OCI-LY3 (cell line): ENCODE measurements at regions not wholly inside any gene's neighbourhood (a gene's known extent, or its start where the extent isn't known, plus 50 kb on each side); places are given as distances from the start of the nearest gene placed in this dataset.

Experiments used
- H2AFZ ChIP-seq: fragments of 200-600, 300-600 bp; shearing (Covaris generic); 2 replicates; pipeline ENCODE4 v1.6.0; 2014; ENCODE audit warnings: antibody characterized with exemption, low read depth, low read length
- H3K27ac ChIP-seq: fragments of 200-600, 300-600 bp; sonication (generic); 2 replicates; pipeline ENCODE4 v1.5.1; 2014; ENCODE audit warnings: mild to moderate bottlenecking, low read length, moderate library complexity, mixed read lengths
- H3K27me3 ChIP-seq: fragments of 200-600, 300-600 bp; sonication (generic); 2 replicates; pipeline ENCODE4 v1.6.1; 2014; ENCODE audit warnings: low read depth, low read length, mixed read lengths
- H3K36me3 ChIP-seq: fragments of 200-600, 300-600 bp; sonication (generic); replicated peaks from 2 replicates; pipeline ENCODE3; 2014; ENCODE audit warnings: low read depth, low read length, mixed read lengths
- H3K4me1 ChIP-seq: fragments of 300-600, 200-600 bp; sonication (generic); 2 replicates; pipeline ENCODE4 v1.6.1; 2014; ENCODE audit warnings: low read length, mixed read lengths
- H3K4me2 ChIP-seq: fragments of 200-600, 300-600 bp; sonication (generic); 2 replicates; pipeline ENCODE4 v1.6.1; 2014; ENCODE audit warnings: low read length, mixed read lengths
- H3K4me3 ChIP-seq: fragments of 300-600, 200-600 bp; sonication (generic); 2 replicates; pipeline ENCODE4 v1.5.1; 2014; ENCODE audit warnings: antibody characterized with exemption, mild to moderate bottlenecking, low read length, moderate library complexity
- H3K79me2 ChIP-seq: fragments of 300-600, 200-600 bp; shearing (Covaris generic); 2 replicates; pipeline ENCODE4 v1.6.1; 2014; ENCODE audit warnings: mild to moderate bottlenecking, low read length, mixed read lengths
- H3K9ac ChIP-seq: fragments of 300-600, 200-600 bp; shearing (Covaris generic); 2 replicates; pipeline ENCODE4 v1.6.0; 2014; ENCODE audit warnings: mild to moderate bottlenecking, low read length, moderate library complexity
- H3K9me3 ChIP-seq: fragments of 200-600, 300-600 bp; shearing (Covaris generic); 2 replicates; pipeline ENCODE4 v1.6.1; 2014; ENCODE audit warnings: low read length, mixed read lengths; ENCODE audit not compliant: insufficient read depth
- H4K20me1 ChIP-seq: fragments of 200-600, 300-600 bp; sonication (generic); 2 replicates; pipeline ENCODE4 v1.6.1; 2016; ENCODE audit warnings: low read length, mixed read lengths; ENCODE audit not compliant: insufficient read depth
- EZH2phosphoT487 ChIP-seq: fragments of 200-600 bp; shearing (Covaris generic); IDR thresholded peaks from 2 replicates; pipeline ENCODE4 v1.6.1; 2018; ENCODE audit warnings: antibody characterized with exemption, mixed run types, low read depth
- TF ChIP-seq, protein P1 (sequence below): fragments of 200-600, 300-600 bp; sonication (generic); IDR thresholded peaks from 2 replicates; pipeline ENCODE4 v1.5.1; 2014; ENCODE audit warnings: antibody characterized with exemption, low read length, low read depth

DNA sequence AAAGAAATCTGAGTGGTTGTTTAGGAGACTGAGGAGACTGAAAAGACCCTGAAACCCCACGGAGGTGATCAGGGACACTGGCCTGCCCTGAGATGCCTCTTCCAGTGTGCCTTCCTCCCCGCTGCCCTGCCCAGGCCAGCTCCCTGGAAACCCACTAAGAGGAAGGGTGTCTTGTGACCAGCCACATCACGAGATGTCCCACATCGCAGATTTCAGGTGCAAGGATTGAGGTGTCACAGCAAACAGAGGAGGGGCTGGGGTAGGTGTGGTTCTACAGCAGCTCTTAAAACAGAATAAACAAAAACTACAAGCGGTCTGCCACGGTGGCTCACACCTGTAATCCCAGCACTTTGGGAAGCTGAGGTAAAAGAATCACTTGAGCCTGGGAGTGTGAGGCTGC, 184.3 kb upstream of the C14orf180 start:
- Histone ChIP-seq H3K36me3 (no peaks in the 10 kb centered on the region), H3K27me3 (no peaks in the 10 kb centered on the region), H2AFZ (no peak overlapping the region), H3K27ac (no peak overlapping the region), H4K20me1 (no peaks in the 10 kb centered on the region), H3K4me3 (no peak overlapping the region), H3K4me1 (no peaks in the 10 kb centered on the region), H3K4me2 (no peak overlapping the region), H3K79me2 (no peaks in the 10 kb centered on the region), H3K9ac (no peak overlapping the region), H3K9me3 (0 out of 2 replicates have a peak, but pooled peaks cover 3% of the 10 kb centered on the region)
- no peak for TF ChIP-seq EZH2phosphoT487

- no peak overlapping the region for H3K9ac ChIP-seq
- H3K9me3 ChIP-seq, result 0 out of 2 replicates have a peak, but pooled peaks cover 3% of the 10 kb centered on the region
- H2AFZ ChIP-seq, result no peak overlapping the region
- H3K79me2 ChIP-seq, result no peaks in the 10 kb centered on the region
- no peaks in the 10 kb centered on the region for H3K4me1 ChIP-seq
- TF ChIP-seq, protein P1, sequence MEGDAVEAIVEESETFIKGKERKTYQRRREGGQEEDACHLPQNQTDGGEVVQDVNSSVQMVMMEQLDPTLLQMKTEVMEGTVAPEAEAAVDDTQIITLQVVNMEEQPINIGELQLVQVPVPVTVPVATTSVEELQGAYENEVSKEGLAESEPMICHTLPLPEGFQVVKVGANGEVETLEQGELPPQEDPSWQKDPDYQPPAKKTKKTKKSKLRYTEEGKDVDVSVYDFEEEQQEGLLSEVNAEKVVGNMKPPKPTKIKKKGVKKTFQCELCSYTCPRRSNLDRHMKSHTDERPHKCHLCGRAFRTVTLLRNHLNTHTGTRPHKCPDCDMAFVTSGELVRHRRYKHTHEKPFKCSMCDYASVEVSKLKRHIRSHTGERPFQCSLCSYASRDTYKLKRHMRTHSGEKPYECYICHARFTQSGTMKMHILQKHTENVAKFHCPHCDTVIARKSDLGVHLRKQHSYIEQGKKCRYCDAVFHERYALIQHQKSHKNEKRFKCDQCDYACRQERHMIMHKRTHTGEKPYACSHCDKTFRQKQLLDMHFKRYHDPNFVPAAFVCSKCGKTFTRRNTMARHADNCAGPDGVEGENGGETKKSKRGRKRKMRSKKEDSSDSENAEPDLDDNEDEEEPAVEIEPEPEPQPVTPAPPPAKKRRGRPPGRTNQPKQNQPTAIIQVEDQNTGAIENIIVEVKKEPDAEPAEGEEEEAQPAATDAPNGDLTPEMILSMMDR, result no peak
- TF ChIP-seq EZH2phosphoT487, result no peak
- H3K4me3 ChIP-seq, result no peak overlapping the region
- H3K36me3 ChIP-seq, result no peaks in the 10 kb centered on the region
- no peaks in the 10 kb centered on the region for H3K27me3 ChIP-seq
- no peak overlapping the region for H3K4me2 ChIP-seq
- H3K27ac ChIP-seq, result no peak overlapping the region
- H4K20me1 ChIP-seq, result no peaks in the 10 kb centered on the region
Measured at GRCh38 chr14:104395941-104396681, 183.5 kb upstream of the C14orf180 start.

- H3K9ac ChIP-seq, result no peak overlapping the region
- no peaks in the 10 kb centered on the region for H3K79me2 ChIP-seq
- 0 out of 2 replicates have a peak, but pooled peaks cover 3% of the 10 kb centered on the region for H3K9me3 ChIP-seq
- H4K20me1 ChIP-seq, result no peaks in the 10 kb centered on the region
- H3K27ac ChIP-seq, result no peak overlapping the region
- TF ChIP-seq EZH2phosphoT487, result no peak
- TF ChIP-seq, protein P1, result no peak
- no peak overlapping the region for H3K4me2 ChIP-seq
- H2AFZ ChIP-seq, result no peak overlapping the region
- no peaks in the 10 kb centered on the region for H3K36me3 ChIP-seq
- no peaks in the 10 kb centered on the region for H3K4me1 ChIP-seq
- no peaks in the 10 kb centered on the region for H3K27me3 ChIP-seq
- H3K4me3 ChIP-seq, result no peak overlapping the region
Measured at GRCh38 chr14:104396682-104397470, 182.7 kb upstream of the C14orf180 start.

DNA sequence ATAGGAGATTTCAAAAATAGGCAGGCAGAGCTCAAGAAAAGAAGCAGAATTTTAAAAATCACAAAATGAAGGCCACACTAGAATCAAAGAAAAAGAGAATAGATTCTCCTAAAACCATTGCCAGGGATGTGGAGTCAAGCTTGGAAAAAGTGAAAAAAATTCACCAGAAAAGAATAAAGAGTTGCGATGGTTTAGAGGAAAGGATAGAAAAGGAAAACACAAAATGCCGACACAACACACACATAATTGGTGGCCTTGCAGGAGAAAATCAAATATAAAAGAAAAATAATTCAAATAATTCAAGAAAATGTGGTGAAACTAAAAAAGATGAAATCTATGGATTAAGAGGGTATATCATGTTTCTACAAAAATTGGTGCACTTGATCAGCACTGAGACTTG, 181.6 kb upstream of the C14orf180 start:
- no peaks in the 10 kb centered on the region for H3K4me1 ChIP-seq
- no peaks in the 10 kb centered on the region for H4K20me1 ChIP-seq
- H3K4me2 ChIP-seq, result no peak overlapping the region
- 0 out of 2 replicates have a peak, but pooled peaks cover 3% of the 10 kb centered on the region for H3K9me3 ChIP-seq
- H3K4me3 ChIP-seq, result no peak overlapping the region
- H3K79me2 ChIP-seq, result no peaks in the 10 kb centered on the region
- TF ChIP-seq EZH2phosphoT487, result no peak
- TF ChIP-seq, protein P1, result no peak
- no peaks in the 10 kb centered on the region for H3K27me3 ChIP-seq
- H3K36me3 ChIP-seq, result no peaks in the 10 kb centered on the region
- no peak overlapping the region for H3K27ac ChIP-seq
- no peak overlapping the region for H3K9ac ChIP-seq
- H2AFZ ChIP-seq, result no peak overlapping the region
